ENCODE measurements at regions not wholly inside any gene's neighbourhood (a gene's known extent, or its start where the extent isn't known, plus 50 kb on each side); places are given as distances from the start of the nearest gene placed in this dataset.

DNA sequence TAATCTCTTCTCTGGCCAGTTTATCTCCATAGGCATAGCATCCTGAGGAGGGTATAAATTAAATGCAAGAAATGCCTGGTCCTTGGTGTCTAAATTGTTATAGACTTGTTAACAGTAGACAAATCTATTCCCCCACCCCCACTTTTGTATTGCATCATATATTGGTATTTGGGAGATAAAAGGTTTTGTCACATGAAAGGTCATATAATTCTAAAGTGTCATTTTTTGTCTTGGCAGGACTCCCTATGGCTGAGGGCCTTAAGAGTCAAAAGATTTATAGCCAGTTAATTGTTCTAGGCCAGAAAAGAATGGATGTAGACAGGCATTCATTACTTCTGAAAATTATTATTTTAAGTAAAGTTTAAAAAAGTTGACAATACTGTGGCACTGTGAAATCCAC is 90.3 kb upstream of the MOCS2 start:
- TF ChIP-seq, protein P1, sequence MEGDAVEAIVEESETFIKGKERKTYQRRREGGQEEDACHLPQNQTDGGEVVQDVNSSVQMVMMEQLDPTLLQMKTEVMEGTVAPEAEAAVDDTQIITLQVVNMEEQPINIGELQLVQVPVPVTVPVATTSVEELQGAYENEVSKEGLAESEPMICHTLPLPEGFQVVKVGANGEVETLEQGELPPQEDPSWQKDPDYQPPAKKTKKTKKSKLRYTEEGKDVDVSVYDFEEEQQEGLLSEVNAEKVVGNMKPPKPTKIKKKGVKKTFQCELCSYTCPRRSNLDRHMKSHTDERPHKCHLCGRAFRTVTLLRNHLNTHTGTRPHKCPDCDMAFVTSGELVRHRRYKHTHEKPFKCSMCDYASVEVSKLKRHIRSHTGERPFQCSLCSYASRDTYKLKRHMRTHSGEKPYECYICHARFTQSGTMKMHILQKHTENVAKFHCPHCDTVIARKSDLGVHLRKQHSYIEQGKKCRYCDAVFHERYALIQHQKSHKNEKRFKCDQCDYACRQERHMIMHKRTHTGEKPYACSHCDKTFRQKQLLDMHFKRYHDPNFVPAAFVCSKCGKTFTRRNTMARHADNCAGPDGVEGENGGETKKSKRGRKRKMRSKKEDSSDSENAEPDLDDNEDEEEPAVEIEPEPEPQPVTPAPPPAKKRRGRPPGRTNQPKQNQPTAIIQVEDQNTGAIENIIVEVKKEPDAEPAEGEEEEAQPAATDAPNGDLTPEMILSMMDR (IDR thresholded peaks at IDR 0.05; ENCODE audit: low read depth, low read length): no peak
- TF ChIP-seq EZH2phosphoT487 (IDR thresholded peaks at IDR 0.05; ENCODE audit: low read depth): no peak
